PC-3 (cell line): ENCODE measurements at regions not wholly inside any gene's neighbourhood (a gene's known extent, or its start where the extent isn't known, plus 50 kb on each side); places are given as distances from the start of the nearest gene placed in this dataset.

Source experiments
- ATAC-seq: fragments of 200-7000 bp; cut with Tn5 transposase; 2 replicates; pipeline ENCODE4 v1.9.1; 2020; ENCODE audit warnings: mild to moderate bottlenecking, moderate library complexity
- BruUV-seq: library from RNA; stranded (reverse); fragments of 400-500 nt; replicated peaks from 2 replicates; lab custom pipeline; 2021; lab: Mats Ljungman, UMichigan
- CTCF ChIA-PET: fragments of 300-600 bp; sonication (Branson Sonifier 250); formaldehyde crosslinking; loops from one replicate; lab custom pipeline; 2022; ENCODE audit warnings: antibody characterized with exemption; lab: Charles Lee
- POLR2A ChIA-PET: fragments of 300-600 bp; sonication (Branson Sonifier 250); formaldehyde crosslinking; loops from one replicate; lab custom pipeline; 2022; ENCODE audit warnings: antibody characterized with exemption; ENCODE audit not compliant: unreplicated experiment; lab: Charles Lee
- DNase-seq: peaks from one replicate; pipeline ENCODE4 v3.0.0-alpha.2; 2015
- H2AFZ ChIP-seq: fragments of 300-600 bp; sonication (generic); 2 replicates; pipeline ENCODE4 v1.6.0; 2016; ENCODE audit warnings: antibody characterized with exemption, low read length
- H3F3A ChIP-seq: fragments of 300-600 bp; sonication (generic); one replicate; pipeline ENCODE4 v1.6.0; 2017; ENCODE audit warnings: antibody characterized with exemption, low read length, control low read depth, mild to moderate bottlenecking; ENCODE audit not compliant: unreplicated experiment
- H3K27ac ChIP-seq: fragments of 300-600 bp; sonication (generic); 2 replicates; pipeline ENCODE4 v1.5.1; 2016; ENCODE audit warnings: mild to moderate bottlenecking, low read length
- H3K27me3 ChIP-seq: fragments of 300-600 bp; sonication (generic); 2 replicates; pipeline ENCODE4 v1.6.1; 2016; ENCODE audit warnings: low read length, mixed read lengths
- H3K36me3 ChIP-seq: fragments of 300-600 bp; sonication (generic); 2 replicates; pipeline ENCODE4 v1.6.1; 2016; ENCODE audit warnings: low read depth, mixed run types, low read length, mixed read lengths
- H3K4me1 ChIP-seq: fragments of 300-600 bp; sonication (generic); 2 replicates; pipeline ENCODE4 v1.5.1; 2016; ENCODE audit warnings: low read length; ENCODE audit not compliant: insufficient read depth
- H3K4me2 ChIP-seq: fragments of 300-600 bp; sonication (generic); 2 replicates; pipeline ENCODE4 v1.6.0; 2016; ENCODE audit warnings: low read length
- H3K4me3 ChIP-seq: fragments of 300-600 bp; sonication (generic); 2 replicates; pipeline ENCODE4 v1.5.1; 2016; ENCODE audit warnings: mild to moderate bottlenecking, low read length, mixed read lengths
- H3K79me2 ChIP-seq: fragments of 300-600 bp; sonication (generic); 2 replicates; pipeline ENCODE4 v1.6.1; 2017; ENCODE audit warnings: low read length, mixed read lengths
- H3K9ac ChIP-seq: fragments of 300-600 bp; sonication (generic); 2 replicates; pipeline ENCODE4 v1.6.0; 2016; ENCODE audit warnings: mild to moderate bottlenecking, low read length
- H3K9me2 ChIP-seq: fragments of 300-600 bp; sonication (generic); replicated peaks from 2 replicates; pipeline ENCODE4 v1.6.1; 2016; ENCODE audit warnings: mixed run types, low read length, mixed read lengths
- H3K9me3 ChIP-seq: fragments of 300-600 bp; sonication (generic); 2 replicates; pipeline ENCODE4 v1.6.1; 2016; ENCODE audit warnings: low read length, mixed read lengths
- H4K20me1 ChIP-seq: fragments of 300-600 bp; sonication (generic); 2 replicates; pipeline ENCODE4 v1.6.1; 2016; ENCODE audit warnings: low read length, mixed read lengths
- CTCF ChIP-seq: fragments of 300-600 bp; sonication (generic); conservative IDR thresholded peaks from 2 replicates; pipeline ENCODE4 v1.5.1; 2017; ENCODE audit warnings: antibody characterized with exemption, low read depth, mild to moderate bottlenecking, low read length
- EZH2 ChIP-seq: fragments of 300-600 bp; sonication (generic); IDR thresholded peaks from one replicate; pipeline ENCODE4 v1.6.1; 2017; ENCODE audit warnings: antibody characterized with exemption, mild to moderate bottlenecking, low read length; ENCODE audit not compliant: unreplicated experiment
- EZH2phosphoT487 ChIP-seq: fragments of 300-600 bp; sonication (generic); IDR thresholded peaks from 2 replicates; pipeline ENCODE4 v1.6.1; 2018; ENCODE audit warnings: mild to moderate bottlenecking, antibody characterized with exemption, low read length, borderline replicate concordance
- intact Hi-C: fragments of 100-400 bp; cut with micrococcal nuclease; formaldehyde crosslinking; loops from 2 replicates; pipeline ENCODE4 v1.9.0; 2023

GRCh38 chr3:101976473-101976872 lies 127.2 kb downstream of the NFKBIZ start:
- no peak overlapping the region for H3K4me3 ChIP-seq
- H3K4me2 ChIP-seq = no peak overlapping the region
- no peaks in the 10 kb centered on the region for H3K9me3 ChIP-seq
- H3F3A ChIP-seq = no peaks in the 10 kb centered on the region
- intact Hi-C loops = no loop called here
- TF ChIP-seq CTCF (no peak), EZH2 (no peak), EZH2phosphoT487 (no peak)
- no peaks in the 10 kb centered on the region for H3K27me3 ChIP-seq
- H3K4me1 ChIP-seq = no peaks in the 10 kb centered on the region
- H3K9me2 ChIP-seq = no peaks in the 10 kb centered on the region
- no peak for ATAC-seq
- no peak overlapping the region for H3K27ac ChIP-seq
- no peak overlapping the region for H2AFZ ChIP-seq
- no peak overlapping the region for H3K9ac ChIP-seq
- no peaks in the 10 kb centered on the region for H3K79me2 ChIP-seq
- CTCF ChIA-PET = no interaction called here
- DNase-seq = no peak
- no peaks in the 10 kb centered on the region for H4K20me1 ChIP-seq
- POLR2A ChIA-PET = interaction anchor here (0.6 kb wide), 1 partner anchor 125 kb away, joined by 4 read pairs; no protein-coding TSS in a partner anchor
- H3K36me3 ChIP-seq = no peaks in the 10 kb centered on the region
- no TSS peak for BruUV-seq

GRCh38 chr3:101978348-101978747 lies 129.0 kb downstream of the NFKBIZ start:
- H3K9me3 ChIP-seq = no peaks in the 10 kb centered on the region
- H3K27ac ChIP-seq = no peak overlapping the region
- H3K36me3 ChIP-seq = no peaks in the 10 kb centered on the region
- no peaks in the 10 kb centered on the region for H3K27me3 ChIP-seq
- H3F3A ChIP-seq = no peaks in the 10 kb centered on the region
- TF ChIP-seq EZH2phosphoT487 = no peak
- TF ChIP-seq EZH2 = no peak
- TF ChIP-seq CTCF = no peak
- BruUV-seq = no TSS peak
- DNase-seq (no peak), ATAC-seq (no peak; the same call in 1 of the 2 replicates)
- no peak overlapping the region for H3K9ac ChIP-seq
- no peak overlapping the region for H2AFZ ChIP-seq
- H3K79me2 ChIP-seq = no peaks in the 10 kb centered on the region
- intact Hi-C loops = no loop called here
- ChIA-PET CTCF (interaction anchor here (0.6 kb wide), 1 partner anchor 12 kb away, joined by 3 read pairs; no protein-coding TSS in a partner anchor), POLR2A (no interaction called here)
- H4K20me1 ChIP-seq = no peaks in the 10 kb centered on the region
- H3K9me2 ChIP-seq = no peaks in the 10 kb centered on the region
- H3K4me3 ChIP-seq = no peak overlapping the region
- no peaks in the 10 kb centered on the region for H3K4me1 ChIP-seq
- H3K4me2 ChIP-seq = no peak overlapping the region

GRCh38 chr3:101979033-101979432 lies 129.7 kb downstream of the NFKBIZ start:
- Histone ChIP-seq H3K27me3 (no peaks in the 10 kb centered on the region), H4K20me1 (no peaks in the 10 kb centered on the region), H3K9me2 (no peaks in the 10 kb centered on the region), H3F3A (no peaks in the 10 kb centered on the region), H3K4me2 (no peak overlapping the region), H3K36me3 (no peaks in the 10 kb centered on the region), H3K79me2 (no peaks in the 10 kb centered on the region), H2AFZ (no peak overlapping the region), H3K4me3 (no peak overlapping the region), H3K9ac (no peak overlapping the region), H3K4me1 (peaks cover under 1% of the 10 kb centered on the region; the same call in 1 of the 2 replicates), H3K9me3 (no peaks in the 10 kb centered on the region), H3K27ac (no peak overlapping the region)
- ATAC-seq (no peak), DNase-seq (no peak)
- intact Hi-C loops = no loop called here
- no TSS peak for BruUV-seq
- ChIA-PET POLR2A (no interaction called here), CTCF (interaction anchor here (0.6 kb wide), 1 partner anchor 11 kb away, joined by 3 read pairs; no protein-coding TSS in a partner anchor)
- TF ChIP-seq CTCF (no peak), EZH2 (no peak), EZH2phosphoT487 (no peak)
